T1000 (cell line): ENCODE measurements at regions not wholly inside any gene's neighbourhood (a gene's known extent, or its start where the extent isn't known, plus 50 kb on each side); places are given as distances from the start of the nearest gene placed in this dataset.

ENCODE experiments used
- DNase-seq: peaks from one replicate; lab custom pipeline; 2025; ENCODE audit warnings: mixed read lengths; lab: John Stamatoyannopoulos, UW

- no peak for DNase-seq
Measured at GRCh38 chr12:59928416-59928815, 332.6 kb downstream of the SLC16A7 start.

GRCh38 chr12:59929110-59929509 lies 333.3 kb downstream of the SLC16A7 start:
- peak; percentile 48 for DNase-seq

GRCh38 chr12:59934486-59934885 lies 338.7 kb downstream of the SLC16A7 start:
- no peak for DNase-seq

GRCh38 chr12:59936534-59936933 lies 340.7 kb downstream of the SLC16A7 start:
- DNase-seq = no peak

- no peak for DNase-seq
Measured at GRCh38 chr12:59937148-59937547, 341.3 kb downstream of the SLC16A7 start.

- no peak for DNase-seq
Measured at GRCh38 chr12:59938190-59938962, 342.5 kb downstream of the SLC16A7 start.

- DNase-seq = no peak
Measured at GRCh38 chr12:59940631-59941342, 345.0 kb downstream of the SLC16A7 start.

- DNase-seq = no peak
Measured at GRCh38 chr12:59941461-59941860, 345.6 kb downstream of the SLC16A7 start.

GRCh38 chr12:59944177-59944576 lies 348.3 kb downstream of the SLC16A7 start:
- no peak for DNase-seq

- DNase-seq = no peak
Measured at GRCh38 chr12:59946635-59947034, 350.8 kb downstream of the SLC16A7 start.

GRCh38 chr12:59963546-59963945 lies 367.7 kb downstream of the SLC16A7 start:
- DNase-seq = no peak

- peak; percentile 39 for DNase-seq
Measured at GRCh38 chr12:59972905-59973304, 377.1 kb downstream of the SLC16A7 start.

GRCh38 chr12:59973515-59973914 lies 377.7 kb downstream of the SLC16A7 start:
- DNase-seq = peak; percentile 15

- DNase-seq = no peak
Measured at GRCh38 chr12:59977779-59978178, 381.9 kb downstream of the SLC16A7 start.

- DNase-seq = no peak
Measured at GRCh38 chr12:59980476-59980875, 384.6 kb downstream of the SLC16A7 start.

- no peak for DNase-seq
Measured at GRCh38 chr12:59999291-59999690, 403.5 kb downstream of the SLC16A7 start.

- DNase-seq = no peak
Measured at GRCh38 chr12:60010486-60010885, 414.7 kb downstream of the SLC16A7 start.

GRCh38 chr12:60012659-60013058 lies 416.8 kb downstream of the SLC16A7 start:
- no peak for DNase-seq

GRCh38 chr12:60014436-60014835 lies 418.6 kb downstream of the SLC16A7 start:
- no peak for DNase-seq

GRCh38 chr12:60020068-60020467 lies 424.2 kb downstream of the SLC16A7 start:
- no peak for DNase-seq

GRCh38 chr12:60021235-60021634 lies 425.4 kb downstream of the SLC16A7 start:
- DNase-seq = no peak

GRCh38 chr12:60027266-60027665 lies 431.4 kb downstream of the SLC16A7 start:
- no peak for DNase-seq

- no peak for DNase-seq
Measured at GRCh38 chr12:60034147-60034546, 438.3 kb downstream of the SLC16A7 start.
